Gastrocnemius medialis (tissue), 4 donors: ENCODE measurements at regions not wholly inside any gene's neighbourhood (a gene's known extent, or its start where the extent isn't known, plus 50 kb on each side); places are given as distances from the start of the nearest gene placed in this dataset.

ENCODE experiments used
- ATAC-seq, 2 donors: fragments of 150-250 bp; one replicate each; pipeline ENCODE4 v1.9.1; 2016
- DNase-seq, 2 donors: peaks; one replicate each; pipeline ENCODE4 v3.0.0-alpha.2; 2019
- H3K27ac ChIP-seq, 4 donors: fragments of 200-600 bp; sonication (generic); 1 replicate in 1 of 4; 2 replicates in 3 of 4; pipeline ENCODE4 v1.5.1; 2016 to 2018; ENCODE audit warnings: mild to moderate bottlenecking in 2 of 4, moderate library complexity in 1 of 4
- H3K27me3 ChIP-seq, 3 donors: fragments of 200-600 bp; sonication (generic) in 2 of 3; 1 replicate in 1 of 3; 2 replicates in 2 of 3; pipeline versions ENCODE4 v1.5.1 to v1.6.0; 2016 to 2019; ENCODE audit warnings: mild to moderate bottlenecking in 1 of 3, moderate library complexity in 1 of 3
- H3K36me3 ChIP-seq, 2 donors: fragments of 200-600 bp; sonication (generic) in 1 of 2; one replicate each; pipeline ENCODE4 v1.5.1; 2017 to 2018
- H3K4me1 ChIP-seq, 2 donors: fragments of 200-600 bp; sonication (generic) in 1 of 2; one replicate each; pipeline ENCODE4 v1.5.1; 2016 to 2017; ENCODE audit warnings: mild to moderate bottlenecking in 2 of 2
- H3K4me3 ChIP-seq, 4 donors: fragments of 200-600 bp; sonication (generic) in 3 of 4; 1 replicate in 1 of 4; 2 replicates in 3 of 4; pipeline ENCODE4 v1.5.1; 2016 to 2019; ENCODE audit warnings: mild to moderate bottlenecking in 2 of 4
- H3K9me3 ChIP-seq, 3 donors: fragments of 200-600 bp; sonication (generic) in 2 of 3; 1 replicate in 1 of 3; 2 replicates in 2 of 3; pipeline ENCODE4 v1.5.1; 2016 to 2019
- POLR2A ChIP-seq, 2 donors: fragments of 450-650 bp; IDR thresholded peaks; one replicate each; pipeline ENCODE4 v1.6.1; 2017; ENCODE audit warnings: antibody characterized with exemption in 2 of 2, mild to moderate bottlenecking in 2 of 2, moderate library complexity in 2 of 2
- in situ Hi-C, 4 donors: fragments of 200-750 bp; cut with MboI; loops; one replicate each; pipeline versions ENCODE4 v1.15.0 to v1.8.0; 2017; ENCODE audit warnings: low sequenced_read_pairs in 4 of 4
- intact Hi-C: fragments of 100-400 bp; cut with DNase I; formaldehyde crosslinking; loops from one replicate; pipeline ENCODE4 v1.15.1; 2023; ENCODE audit warnings: low total_unique reads
- TF ChIP-seq, protein P1 (sequence below), 5 experiments: fragments of 450-650 bp in 3 of 5; fragments of 200-600 bp in 2 of 5; sonication (generic) in 2 of 5; IDR thresholded peaks in 4 of 5; conservative IDR thresholded peaks in 1 of 5; 1 replicate in 4 of 5; 2 replicates in 1 of 5; pipeline ENCODE4 v1.5.1; 2016 to 2019; ENCODE audit warnings: antibody characterized with exemption in 5 of 5, mild to moderate bottlenecking in 3 of 5, moderate library complexity in 3 of 5

DNA sequence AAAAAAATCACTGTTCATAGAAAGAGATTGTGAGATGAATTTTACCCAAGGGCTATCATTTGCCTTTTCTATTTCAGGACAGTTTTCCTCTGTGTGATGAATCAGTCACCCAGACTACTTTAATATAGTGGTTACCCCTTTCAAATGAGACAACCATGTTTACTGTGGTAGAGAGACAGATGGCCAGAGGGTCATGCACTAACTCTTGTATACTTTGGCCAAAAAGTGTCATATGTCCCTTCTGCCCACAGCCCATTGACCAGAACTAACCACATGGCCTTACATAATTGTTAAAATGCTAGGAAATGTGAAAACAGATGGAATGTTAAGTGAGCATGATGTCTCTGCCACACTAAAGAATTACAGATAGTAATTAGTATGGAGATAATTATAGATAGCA is 498.7 kb downstream of the DACH1 start:
- no peak overlapping the region for H3K4me3 ChIP-seq
- H3K27me3 ChIP-seq, result no peaks in the 10 kb centered on the region
- no peak for TF ChIP-seq POLR2A (IDR thresholded peaks at IDR 0.05)
- TF ChIP-seq, protein P1, sequence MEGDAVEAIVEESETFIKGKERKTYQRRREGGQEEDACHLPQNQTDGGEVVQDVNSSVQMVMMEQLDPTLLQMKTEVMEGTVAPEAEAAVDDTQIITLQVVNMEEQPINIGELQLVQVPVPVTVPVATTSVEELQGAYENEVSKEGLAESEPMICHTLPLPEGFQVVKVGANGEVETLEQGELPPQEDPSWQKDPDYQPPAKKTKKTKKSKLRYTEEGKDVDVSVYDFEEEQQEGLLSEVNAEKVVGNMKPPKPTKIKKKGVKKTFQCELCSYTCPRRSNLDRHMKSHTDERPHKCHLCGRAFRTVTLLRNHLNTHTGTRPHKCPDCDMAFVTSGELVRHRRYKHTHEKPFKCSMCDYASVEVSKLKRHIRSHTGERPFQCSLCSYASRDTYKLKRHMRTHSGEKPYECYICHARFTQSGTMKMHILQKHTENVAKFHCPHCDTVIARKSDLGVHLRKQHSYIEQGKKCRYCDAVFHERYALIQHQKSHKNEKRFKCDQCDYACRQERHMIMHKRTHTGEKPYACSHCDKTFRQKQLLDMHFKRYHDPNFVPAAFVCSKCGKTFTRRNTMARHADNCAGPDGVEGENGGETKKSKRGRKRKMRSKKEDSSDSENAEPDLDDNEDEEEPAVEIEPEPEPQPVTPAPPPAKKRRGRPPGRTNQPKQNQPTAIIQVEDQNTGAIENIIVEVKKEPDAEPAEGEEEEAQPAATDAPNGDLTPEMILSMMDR (IDR thresholded peaks at IDR 0.05 in 4 of 5, conservative IDR thresholded peaks at IDR 0.05 in 1 of 5), result no peak
- no peaks in the 10 kb centered on the region for H3K9me3 ChIP-seq
- in situ Hi-C loops (no loop called here), intact Hi-C loops (no loop called here)
- no peak for DNase-seq
- H3K27ac ChIP-seq, result no peak overlapping the region
- no peaks in the 10 kb centered on the region for H3K36me3 ChIP-seq
- H3K4me1 ChIP-seq, result no peaks in the 10 kb centered on the region
- ATAC-seq, result no peak

- Histone ChIP-seq H3K27me3 (no peaks in the 10 kb centered on the region), H3K27ac (no peak overlapping the region), H3K4me3 (no peak overlapping the region), H3K36me3 (no peaks in the 10 kb centered on the region), H3K4me1 (no peaks in the 10 kb centered on the region), H3K9me3 (no peaks in the 10 kb centered on the region)
- no peak for TF ChIP-seq POLR2A (IDR thresholded peaks at IDR 0.05)
- TF ChIP-seq, protein P1 (IDR thresholded peaks at IDR 0.05 in 4 of 5, conservative IDR thresholded peaks at IDR 0.05 in 1 of 5), result no peak
- ATAC-seq, result no peak
- no peak for DNase-seq
- in situ Hi-C loops (no loop called here), intact Hi-C loops (no loop called here)
These were observed 507.0 kb downstream of the DACH1 start for GRCh38 chr13:71360041-71360440.

GRCh38 chr13:71359641-71360040 is 507.4 kb downstream of the DACH1 start:
- Histone ChIP-seq H3K27ac (no peak overlapping the region), H3K27me3 (no peaks in the 10 kb centered on the region), H3K4me3 (no peak overlapping the region), H3K9me3 (no peaks in the 10 kb centered on the region), H3K4me1 (no peaks in the 10 kb centered on the region), H3K36me3 (no peaks in the 10 kb centered on the region)
- in situ Hi-C loops, result no loop called here
- no peak for ATAC-seq
- DNase-seq, result no peak
- no peak for TF ChIP-seq POLR2A (IDR thresholded peaks at IDR 0.05)
- TF ChIP-seq, protein P1 (IDR thresholded peaks at IDR 0.05 in 4 of 5, conservative IDR thresholded peaks at IDR 0.05 in 1 of 5), result no peak
- intact Hi-C loops, result no loop called here

- TF ChIP-seq POLR2A (IDR thresholded peaks at IDR 0.05), result no peak
- TF ChIP-seq, protein P1 (IDR thresholded peaks at IDR 0.05 in 4 of 5, conservative IDR thresholded peaks at IDR 0.05 in 1 of 5), result no peak
- intact Hi-C loops, result no loop called here
- Histone ChIP-seq H3K27ac (no peak overlapping the region), H3K4me3 (no peak overlapping the region), H3K36me3 (no peaks in the 10 kb centered on the region), H3K27me3 (no peaks in the 10 kb centered on the region), H3K4me1 (no peaks in the 10 kb centered on the region), H3K9me3 (no peaks in the 10 kb centered on the region)
- DNase-seq (no peak), ATAC-seq (no peak)
- in situ Hi-C loops, result no loop called here
These were observed 508.8 kb downstream of the DACH1 start for GRCh38 chr13:71358218-71358617.

DNA sequence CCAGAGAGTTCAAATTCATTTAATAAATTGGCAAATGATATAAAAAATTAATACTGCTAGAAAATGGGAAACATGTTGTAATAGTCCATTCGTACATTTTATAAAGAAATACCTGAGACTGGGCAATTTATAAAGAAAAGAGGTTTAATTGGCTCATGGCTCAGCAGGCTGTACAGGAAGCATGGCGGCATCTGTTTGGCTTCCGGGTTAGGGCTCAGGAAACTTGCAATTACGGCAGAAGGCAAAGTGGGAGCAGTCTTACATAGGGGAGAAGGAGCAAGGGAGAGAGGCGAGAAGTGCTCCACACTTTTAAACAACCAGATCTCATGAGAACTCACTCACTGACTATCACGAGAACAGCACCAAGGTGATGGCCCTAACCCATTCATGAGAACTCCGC is 512.0 kb downstream of the DACH1 start:
- TF ChIP-seq POLR2A (IDR thresholded peaks at IDR 0.05), result no peak
- TF ChIP-seq, protein P1 (IDR thresholded peaks at IDR 0.05 in 4 of 5, conservative IDR thresholded peaks at IDR 0.05 in 1 of 5), result no peak
- H3K27me3 ChIP-seq, result no peaks in the 10 kb centered on the region
- no peak overlapping the region for H3K4me3 ChIP-seq
- no peaks in the 10 kb centered on the region for H3K4me1 ChIP-seq
- ATAC-seq (no peak), DNase-seq (no peak)
- no peaks in the 10 kb centered on the region for H3K36me3 ChIP-seq
- H3K9me3 ChIP-seq, result no peaks in the 10 kb centered on the region
- in situ Hi-C loops (no loop called here), intact Hi-C loops (no loop called here)
- H3K27ac ChIP-seq, result no peak overlapping the region
